SKM-1 treated with dmso at 0.1 percent for 144 hours (cell line): ENCODE measurements at regions not wholly inside any gene's neighbourhood (a gene's known extent, or its start where the extent isn't known, plus 50 kb on each side); places are given as distances from the start of the nearest gene placed in this dataset.

Source experiments
- DNase-seq: peaks from one replicate; lab custom pipeline; 2025; ENCODE audit not compliant: unreplicated experiment; lab: John Stamatoyannopoulos, UW

GRCh38 chr3:176933704-176934103 is 263.6 kb downstream of the TBL1XR1 start:
- DNase-seq, result no peak

DNA sequence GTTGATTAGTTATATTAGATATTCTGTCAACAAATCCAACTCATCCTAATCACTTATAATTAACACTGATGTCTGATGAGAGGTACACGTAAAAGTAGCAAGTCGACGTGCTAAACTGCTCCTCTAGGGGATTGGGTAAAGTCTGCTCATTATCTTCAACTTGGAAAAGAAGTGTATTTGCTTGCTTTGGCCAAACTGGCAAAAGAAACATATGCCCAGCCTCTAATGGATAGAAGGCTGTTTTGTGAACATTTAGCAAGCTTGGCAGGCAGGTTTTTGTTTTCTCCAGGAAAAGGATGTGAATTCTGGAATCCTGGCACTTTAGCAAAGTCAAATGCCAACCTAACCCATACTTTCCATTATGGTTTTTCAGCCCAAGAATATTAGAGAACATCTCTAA is 264.8 kb downstream of the TBL1XR1 start:
- no peak for DNase-seq

- no peak for DNase-seq
These were observed 265.3 kb downstream of the TBL1XR1 start for GRCh38 chr3:176931991-176932390.

DNA sequence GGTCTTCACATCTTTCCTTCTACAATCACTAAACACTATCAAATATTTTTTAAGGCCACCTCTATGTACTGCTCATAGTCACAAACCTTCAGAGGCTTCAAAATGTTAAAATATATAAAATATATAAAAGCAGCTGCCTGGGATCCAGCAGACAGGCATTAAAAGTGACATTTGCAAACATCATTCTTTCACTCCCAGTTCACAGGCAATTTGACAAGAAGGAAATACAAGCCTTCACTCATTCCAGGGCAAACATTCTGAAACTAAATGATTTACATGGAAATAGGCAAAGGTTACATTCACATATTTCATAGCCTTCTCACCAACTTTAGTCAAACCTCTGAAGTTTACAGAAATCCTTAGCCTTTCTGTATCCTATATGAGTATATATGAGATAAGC is 266.3 kb downstream of the TBL1XR1 start:
- no peak for DNase-seq

GRCh38 chr3:176928582-176928931 is 268.7 kb downstream of the TBL1XR1 start:
- DNase-seq, result no peak

- DNase-seq, result no peak
These were observed 269.3 kb downstream of the TBL1XR1 start for GRCh38 chr3:176927706-176928581.

- DNase-seq, result no peak
These were observed 270.0 kb downstream of the TBL1XR1 start for GRCh38 chr3:176927280-176927679.

DNA sequence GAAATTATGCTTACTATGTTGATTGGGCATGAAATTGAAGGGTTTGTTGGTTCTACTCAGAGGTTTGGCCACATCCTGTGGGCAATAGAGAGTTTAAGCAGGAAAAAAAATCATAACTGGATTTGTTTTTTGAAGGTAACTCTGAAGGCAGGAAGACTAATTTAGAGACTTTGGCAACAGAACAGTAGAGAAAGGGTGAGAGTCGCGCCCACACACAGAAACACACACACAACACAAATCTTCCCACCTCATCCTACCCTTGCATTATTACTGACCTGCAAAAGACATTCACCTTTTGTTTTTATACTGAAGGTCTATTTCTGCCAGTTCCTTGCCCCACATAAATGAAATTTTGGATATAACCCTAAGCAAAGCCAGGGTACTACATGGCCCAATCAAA is 270.6 kb downstream of the TBL1XR1 start:
- no peak for DNase-seq

GRCh38 chr3:176926034-176926433 is 271.2 kb downstream of the TBL1XR1 start:
- DNase-seq, result no peak

DNA sequence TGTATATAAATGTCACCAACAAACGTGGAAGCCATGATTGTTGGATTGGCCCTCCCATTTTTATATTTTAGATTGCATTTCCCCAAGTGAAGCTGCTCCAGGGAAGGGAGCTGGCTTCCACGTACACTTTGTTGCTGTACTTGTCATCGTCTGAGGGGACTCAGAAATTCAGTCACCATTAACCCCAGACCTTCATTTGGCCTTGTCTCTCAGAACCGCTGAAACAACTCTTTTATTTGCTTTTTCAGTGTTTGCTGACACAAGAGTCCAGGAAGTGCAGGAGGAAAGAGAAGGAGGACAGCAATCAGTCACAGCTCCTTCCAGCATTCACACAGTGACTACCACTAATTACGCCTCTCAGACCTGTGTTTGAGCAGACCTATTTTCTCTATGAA is 276.5 kb downstream of the TBL1XR1 start:
- DNase-seq, result no peak

GRCh38 chr3:176919836-176920765 is 277.2 kb downstream of the TBL1XR1 start:
- DNase-seq, result no peak

DNA sequence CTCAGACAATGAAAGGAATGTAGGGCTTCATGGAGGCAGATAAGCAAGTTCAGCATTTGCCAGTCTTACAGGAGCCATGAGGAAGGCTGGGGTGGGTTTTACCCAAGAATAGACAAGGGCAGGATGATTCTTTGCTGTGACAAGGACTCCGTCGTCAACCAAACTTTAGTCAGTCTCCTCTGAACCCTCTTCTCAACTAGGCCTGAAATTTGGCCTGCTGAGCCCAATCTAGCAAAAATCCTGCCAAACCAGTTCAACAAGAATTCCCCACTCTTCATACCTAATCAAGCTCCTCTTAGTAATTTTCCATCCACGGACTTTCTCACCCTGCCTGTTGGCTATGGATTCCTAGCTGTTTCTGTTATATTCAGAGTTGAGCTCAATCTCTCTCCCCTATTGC is 280.5 kb downstream of the TBL1XR1 start:
- DNase-seq, result no peak

DNA sequence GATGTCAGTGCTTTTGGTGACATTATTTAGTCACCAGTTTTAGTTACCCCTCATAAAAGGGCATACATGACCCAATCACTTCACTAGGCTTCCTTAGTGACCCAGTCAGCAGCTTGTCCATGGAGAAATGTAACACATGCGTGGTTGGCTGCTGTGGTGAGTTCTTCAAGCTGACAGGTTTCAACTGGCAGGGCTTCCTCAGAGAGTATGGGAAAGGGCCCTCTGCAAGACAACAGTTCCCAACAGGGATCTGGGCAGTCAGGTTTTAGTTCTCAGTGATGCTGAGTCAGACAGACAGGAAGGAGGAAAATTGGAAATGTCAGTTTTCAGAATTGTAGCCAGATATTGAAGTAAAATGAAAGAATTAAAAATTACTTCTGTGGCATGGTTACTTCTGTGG is 282.5 kb downstream of the TBL1XR1 start:
- DNase-seq, result no peak

GRCh38 chr3:176911579-176911978 is 285.7 kb downstream of the TBL1XR1 start:
- DNase-seq, result no peak

DNA sequence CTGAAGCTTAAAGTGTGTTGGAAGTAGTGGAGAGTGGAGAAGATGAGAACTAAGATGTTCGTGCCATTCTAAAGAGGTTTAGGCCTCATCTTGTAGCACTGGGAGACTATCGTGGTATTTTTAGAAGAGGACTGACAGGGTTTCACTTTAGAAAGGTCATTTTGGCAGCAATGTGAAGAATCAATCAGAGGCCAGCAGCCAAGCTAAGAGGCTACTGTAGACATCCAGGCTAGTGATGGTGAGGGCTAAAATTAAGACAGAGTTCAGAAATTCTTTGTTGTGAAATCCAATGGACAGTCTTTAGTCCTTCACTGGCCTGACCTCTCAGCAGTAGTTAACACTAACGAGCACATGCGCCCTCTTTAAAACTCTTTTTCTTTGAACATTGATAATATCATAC is 288.2 kb downstream of the TBL1XR1 start:
- no peak for DNase-seq

DNA sequence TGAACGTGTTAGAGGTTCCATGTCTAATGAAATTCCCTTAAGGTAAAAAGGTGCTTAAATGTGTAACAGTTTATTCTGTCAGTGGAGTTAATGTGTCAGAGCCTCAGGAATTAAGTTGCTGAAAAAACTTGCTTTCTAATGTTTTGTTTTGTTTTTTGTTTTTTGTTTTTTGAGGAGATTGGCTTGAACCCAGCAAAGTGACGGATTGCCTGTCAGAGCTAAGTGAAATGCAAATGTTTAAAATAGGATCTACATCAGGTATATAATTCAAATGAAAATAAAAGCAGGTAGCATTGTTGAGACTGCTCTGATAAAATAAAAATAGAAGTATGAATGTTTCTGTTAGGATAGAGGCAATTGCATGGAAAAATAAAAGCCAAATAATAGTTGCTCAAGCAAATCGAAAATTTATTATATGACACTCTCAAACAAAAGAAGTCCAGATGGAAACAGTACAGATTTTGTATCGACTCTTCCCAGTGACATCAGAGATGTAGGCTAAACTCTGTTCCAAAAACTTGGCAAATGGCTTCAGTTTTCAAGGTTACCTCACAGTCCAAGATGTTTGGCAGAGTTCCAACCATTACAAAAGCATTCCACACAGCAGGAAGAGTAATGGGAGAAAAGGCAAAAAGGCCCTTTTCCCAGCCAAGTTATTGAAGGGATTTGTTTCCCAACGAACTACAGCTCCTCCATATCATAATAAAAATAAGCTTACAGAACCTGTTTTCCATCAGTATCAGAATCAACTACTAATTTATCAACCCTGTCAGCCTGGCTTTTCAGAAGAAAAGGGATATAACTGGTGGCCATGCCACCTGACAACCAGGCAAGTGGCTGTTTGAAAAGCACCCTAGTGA is 291.0 kb downstream of the TBL1XR1 start:
- DNase-seq, result no peak

DNA sequence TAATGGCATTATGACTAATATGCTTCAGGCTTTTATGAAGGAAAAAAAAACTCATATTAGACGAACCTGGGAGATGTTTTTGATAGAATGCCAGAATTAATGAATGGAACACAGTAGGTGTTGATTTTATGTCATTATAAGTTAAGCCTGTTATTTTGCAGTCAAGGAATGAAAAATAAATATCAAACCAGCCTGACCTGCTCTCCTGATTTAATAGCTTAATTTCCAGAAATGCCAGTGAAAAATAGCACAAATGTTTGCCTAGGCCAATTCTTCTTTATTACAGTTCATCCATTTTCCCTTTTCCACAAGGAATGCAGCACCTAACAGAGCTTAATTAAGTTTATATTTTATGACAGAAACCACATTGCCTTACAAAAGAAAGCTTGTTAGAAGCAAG is 292.0 kb downstream of the TBL1XR1 start:
- no peak for DNase-seq

GRCh38 chr3:176904506-176904905 is 292.8 kb downstream of the TBL1XR1 start:
- DNase-seq, result no peak

DNA sequence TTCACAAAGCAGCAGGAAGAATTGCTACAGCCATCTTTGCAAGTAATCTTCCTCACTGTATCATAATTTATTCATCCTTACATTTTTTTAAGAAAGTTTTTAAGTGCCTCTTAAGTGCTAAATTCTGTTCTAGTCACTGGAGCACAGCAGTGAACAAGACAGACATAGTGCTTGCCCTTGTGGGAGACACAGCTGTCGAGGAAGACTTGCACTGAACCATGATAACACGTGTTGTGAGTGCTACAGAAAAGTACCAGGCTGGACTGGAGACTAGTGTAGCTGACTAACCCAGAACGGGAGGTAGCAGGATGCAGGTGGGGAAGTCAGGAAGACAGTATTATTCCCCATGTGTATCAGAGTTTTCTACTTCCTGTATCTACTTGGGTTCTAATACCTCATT is 300.6 kb downstream of the TBL1XR1 start:
- DNase-seq, result no peak

DNA sequence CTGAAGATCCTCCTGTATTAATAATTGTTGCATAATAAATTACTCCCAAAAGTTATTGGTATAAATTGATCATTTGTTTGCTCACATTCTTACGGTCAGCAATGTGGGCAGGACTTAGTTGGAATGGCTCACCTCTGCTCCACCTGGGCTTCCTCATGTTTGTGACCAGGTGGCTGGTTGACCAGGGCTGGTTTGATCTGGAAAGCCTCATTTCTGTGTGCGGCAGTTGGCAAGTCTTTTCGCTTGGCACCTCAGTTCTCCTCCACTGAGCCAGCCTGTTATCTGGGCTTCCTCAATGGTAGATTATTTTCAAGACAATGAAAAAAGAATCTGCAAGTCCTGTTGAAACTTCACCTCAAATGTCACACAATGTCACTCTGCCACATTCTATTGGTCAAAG is 301.1 kb downstream of the TBL1XR1 start:
- DNase-seq, result no peak

DNA sequence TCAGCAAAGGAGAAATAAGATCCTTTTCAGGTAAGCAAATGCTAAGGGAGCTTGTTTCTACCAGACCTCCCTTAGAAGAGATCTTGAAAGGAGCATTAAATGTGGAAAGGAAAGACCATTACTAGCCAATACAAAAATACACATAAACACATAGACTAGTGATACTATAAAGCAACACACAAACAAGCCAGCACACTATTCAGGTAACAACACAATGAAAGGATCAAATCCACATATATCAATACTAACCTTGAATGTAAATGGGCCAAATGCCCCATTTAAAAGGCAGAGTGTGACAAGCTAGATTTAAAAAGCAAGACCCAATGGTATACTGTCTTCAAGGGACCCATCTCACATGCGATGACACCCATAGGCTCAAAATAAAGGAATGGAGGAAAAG is 317.6 kb downstream of the TBL1XR1 start:
- no peak for DNase-seq
